ENCODE measurements at regions not wholly inside any gene's neighbourhood (a gene's known extent, or its start where the extent isn't known, plus 50 kb on each side); places are given as distances from the start of the nearest gene placed in this dataset.
"Not testable (repeated sequence)": the region's sequence is repeated elsewhere in the genome, so short reads cannot be mapped to it uniquely, and the experiment has no call there.

GRCh38 chr7:73148570-73148969, 62.7 kb upstream of the SPDYE9 start:
- not testable (repeated sequence) for TF ChIP-seq CTCF (conservative IDR thresholded peaks at IDR 0.05; ENCODE audit: low read depth, low read length); EZH2 (IDR thresholded peaks at IDR 0.05; ENCODE audit: borderline replicate concordance, low read depth, low read length, poor library complexity, severe bottlenecking)

Measured in A673 (cell line).